ENCODE measurements at regions not wholly inside any gene's neighbourhood (a gene's known extent, or its start where the extent isn't known, plus 50 kb on each side); places are given as distances from the start of the nearest gene placed in this dataset.
"Not testable (repeated sequence)": the region's sequence is repeated elsewhere in the genome, so short reads cannot be mapped to it uniquely, and the experiment has no call there.

DNA sequence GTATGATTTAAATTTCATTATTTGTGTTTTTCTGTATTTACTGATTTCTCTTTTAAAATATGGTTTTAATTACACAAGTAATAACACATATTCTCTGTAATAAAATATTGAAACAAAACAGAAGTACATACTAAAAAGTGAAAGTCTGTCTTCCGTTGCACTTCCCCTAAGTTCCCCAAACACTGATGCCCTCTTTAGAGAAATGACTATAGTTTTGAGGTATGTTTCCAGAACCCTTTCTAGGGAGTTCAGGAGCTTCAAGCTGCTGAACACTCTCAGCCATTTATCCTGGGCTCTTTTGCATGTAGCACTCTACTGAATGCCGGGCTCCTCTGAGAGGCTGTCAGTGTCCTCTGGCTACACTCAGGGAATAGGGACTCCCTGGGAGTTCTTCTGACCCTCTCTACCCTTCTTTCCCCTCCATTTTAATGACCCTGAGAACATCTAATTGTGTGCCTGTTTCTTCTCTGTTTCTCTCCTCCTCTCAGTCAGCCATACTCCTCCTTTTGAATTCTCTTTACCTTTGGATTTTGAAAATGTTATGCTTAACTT, 60.4 kb upstream of the KCNAB1 start:
- no peak overlapping the region for H3K4me2 ChIP-seq (ENCODE audit: low read length)
- CTCF ChIA-PET (ENCODE audit: unreplicated experiment) = no interaction called here
- H3K9me3 ChIP-seq (ENCODE audit: low read length) = no peaks in the 10 kb centered on the region
- no peaks in the 10 kb centered on the region for H3K9me2 ChIP-seq (ENCODE audit: insufficient read depth, low read length)
- no peak for TF ChIP-seq EZH2phosphoT487 (IDR thresholded peaks at IDR 0.05; ENCODE audit: borderline replicate concordance, low read depth, low read length)
- TF ChIP-seq, protein P1, sequence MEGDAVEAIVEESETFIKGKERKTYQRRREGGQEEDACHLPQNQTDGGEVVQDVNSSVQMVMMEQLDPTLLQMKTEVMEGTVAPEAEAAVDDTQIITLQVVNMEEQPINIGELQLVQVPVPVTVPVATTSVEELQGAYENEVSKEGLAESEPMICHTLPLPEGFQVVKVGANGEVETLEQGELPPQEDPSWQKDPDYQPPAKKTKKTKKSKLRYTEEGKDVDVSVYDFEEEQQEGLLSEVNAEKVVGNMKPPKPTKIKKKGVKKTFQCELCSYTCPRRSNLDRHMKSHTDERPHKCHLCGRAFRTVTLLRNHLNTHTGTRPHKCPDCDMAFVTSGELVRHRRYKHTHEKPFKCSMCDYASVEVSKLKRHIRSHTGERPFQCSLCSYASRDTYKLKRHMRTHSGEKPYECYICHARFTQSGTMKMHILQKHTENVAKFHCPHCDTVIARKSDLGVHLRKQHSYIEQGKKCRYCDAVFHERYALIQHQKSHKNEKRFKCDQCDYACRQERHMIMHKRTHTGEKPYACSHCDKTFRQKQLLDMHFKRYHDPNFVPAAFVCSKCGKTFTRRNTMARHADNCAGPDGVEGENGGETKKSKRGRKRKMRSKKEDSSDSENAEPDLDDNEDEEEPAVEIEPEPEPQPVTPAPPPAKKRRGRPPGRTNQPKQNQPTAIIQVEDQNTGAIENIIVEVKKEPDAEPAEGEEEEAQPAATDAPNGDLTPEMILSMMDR (conservative IDR thresholded peaks at IDR 0.05; ENCODE audit: low read length) = no peak
- no peak overlapping the region for H2AFZ ChIP-seq (ENCODE audit: low read length)
- DNase-seq (ENCODE audit: low spot score) = no peak
- H3K4me3 ChIP-seq (ENCODE audit: low read depth, low read length, poor library complexity, severe bottlenecking) = no peak overlapping the region
- no peaks in the 10 kb centered on the region for H3K4me1 ChIP-seq (ENCODE audit: insufficient read depth, low read length, poor library complexity, severe bottlenecking)
- no peaks in the 10 kb centered on the region for H3K36me3 ChIP-seq (ENCODE audit: insufficient read depth, low read length)
- BruUV-seq (replicated peaks) = no TSS peak
- no peaks in the 10 kb centered on the region for H4K20me1 ChIP-seq (ENCODE audit: insufficient read depth, low read length)
- H3K79me2 ChIP-seq (ENCODE audit: insufficient read depth, low read depth, low read length) = no peaks in the 10 kb centered on the region
- POLR2A ChIA-PET = no interaction called here
- H3K27ac ChIP-seq (ENCODE audit: low read depth, low read length, poor library complexity, severe bottlenecking) = no peak overlapping the region
- intact Hi-C loops (cut with micrococcal nuclease; ENCODE audit: unreplicated experiment) = no loop called here

DNA sequence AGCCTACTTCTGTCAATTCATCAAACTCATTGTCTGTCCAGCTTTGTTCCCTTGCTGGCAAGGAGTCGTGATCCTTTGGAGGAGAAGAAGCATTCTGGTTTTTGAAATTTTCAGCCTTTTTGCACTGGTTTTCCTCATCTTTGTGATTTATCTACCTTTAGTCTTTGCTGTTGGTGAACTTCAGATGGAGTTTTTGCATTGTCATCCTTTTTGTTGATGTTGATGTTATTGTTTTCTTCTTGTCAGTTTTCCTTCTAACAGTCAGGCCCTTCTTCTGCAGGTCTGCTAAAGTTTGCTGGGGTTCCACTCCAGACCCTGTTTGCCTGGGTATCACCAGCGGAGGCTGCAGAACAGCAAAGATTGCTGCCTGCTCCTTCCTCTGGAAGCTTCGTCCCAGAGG, 52.2 kb upstream of the KCNAB1 start:
- POLR2A ChIA-PET = interaction anchor here (0.6 kb wide), 1 partner anchor 367 kb away, joined by 4 read pairs; no protein-coding TSS in a partner anchor
- CTCF ChIA-PET (ENCODE audit: unreplicated experiment); H3K36me3 ChIP-seq (ENCODE audit: insufficient read depth, low read length): not testable (repeated sequence)

DNA sequence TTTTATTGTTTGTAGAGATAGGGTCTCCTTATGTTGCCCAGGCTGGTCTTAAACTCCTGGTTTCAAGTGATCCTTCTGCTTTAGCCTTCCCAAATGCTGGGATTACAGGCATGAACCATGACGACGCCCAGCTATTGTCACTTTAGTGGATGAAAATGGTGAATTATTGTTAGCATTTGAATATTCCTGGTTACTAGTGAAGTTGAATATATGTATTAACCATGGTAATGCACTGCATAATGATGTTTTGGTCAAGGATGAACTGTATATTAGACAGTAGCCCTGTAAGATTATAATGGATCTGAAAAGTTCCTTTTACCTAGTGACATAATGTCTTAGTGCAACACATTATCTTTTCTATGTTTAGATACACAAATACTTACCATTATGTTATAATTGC, 50.4 kb upstream of the KCNAB1 start:
- Histone ChIP-seq H3K36me3 (ENCODE audit: insufficient read depth, low read length) (no peaks in the 10 kb centered on the region), H3K9me2 (ENCODE audit: insufficient read depth, low read length) (no peaks in the 10 kb centered on the region), H3K79me2 (ENCODE audit: insufficient read depth, low read depth, low read length) (no peaks in the 10 kb centered on the region), H3K4me1 (ENCODE audit: insufficient read depth, low read length, poor library complexity, severe bottlenecking) (no peaks in the 10 kb centered on the region), H3K27ac (ENCODE audit: low read depth, low read length, poor library complexity, severe bottlenecking) (no peak overlapping the region), H3K4me2 (ENCODE audit: low read length) (no peak overlapping the region), H3K9me3 (ENCODE audit: low read length) (no peaks in the 10 kb centered on the region), H3K4me3 (ENCODE audit: low read depth, low read length, poor library complexity, severe bottlenecking) (no peak overlapping the region), H4K20me1 (ENCODE audit: insufficient read depth, low read length) (no peaks in the 10 kb centered on the region), H2AFZ (ENCODE audit: low read length) (no peak overlapping the region)
- no peak for TF ChIP-seq EZH2phosphoT487 (IDR thresholded peaks at IDR 0.05; ENCODE audit: borderline replicate concordance, low read depth, low read length)
- TF ChIP-seq, protein P1 (conservative IDR thresholded peaks at IDR 0.05; ENCODE audit: low read length) = no peak
- intact Hi-C loops (cut with micrococcal nuclease; ENCODE audit: unreplicated experiment) = no loop called here
- ChIA-PET CTCF (ENCODE audit: unreplicated experiment) (no interaction called here), POLR2A (no interaction called here)
- no TSS peak for BruUV-seq (replicated peaks)
- DNase-seq (ENCODE audit: low spot score) = no peak

More for the DNA sequence above, 52.2 kb upstream of the KCNAB1 start:
- H3K4me3 ChIP-seq (ENCODE audit: low read depth, low read length, poor library complexity, severe bottlenecking); H4K20me1 ChIP-seq (ENCODE audit: insufficient read depth, low read length); H3K4me1 ChIP-seq (ENCODE audit: insufficient read depth, low read length, poor library complexity, severe bottlenecking); H3K79me2 ChIP-seq (ENCODE audit: insufficient read depth, low read depth, low read length); DNase-seq (ENCODE audit: low spot score); H3K9me3 ChIP-seq (ENCODE audit: low read length); H3K27ac ChIP-seq (ENCODE audit: low read depth, low read length, poor library complexity, severe bottlenecking); BruUV-seq (replicated peaks); H3K9me2 ChIP-seq (ENCODE audit: insufficient read depth, low read length); intact Hi-C loops (cut with micrococcal nuclease; ENCODE audit: unreplicated experiment); H2AFZ ChIP-seq (ENCODE audit: low read length); H3K4me2 ChIP-seq (ENCODE audit: low read length): not testable (repeated sequence)

All from OCI-LY7 (cell line).